ENCODE measurements at regions not wholly inside any gene's neighbourhood (a gene's known extent, or its start where the extent isn't known, plus 50 kb on each side); places are given as distances from the start of the nearest gene placed in this dataset.
A peak's percentile ranks its signal among the peaks of the same experiment; 100 is the strongest.
"Not testable (repeated sequence)": the region's sequence is repeated elsewhere in the genome, so short reads cannot be mapped to it uniquely, and the experiment has no call there.

GRCh38 chr17:51402899-51403298 is 142.6 kb downstream of the UTP18 start:
- Mint-ChIP-seq H3K4me1 (ENCODE audit: low read depth) (no peaks in the 10 kb centered on the region), H3K36me3 (ENCODE audit: low read depth) (no peaks in the 10 kb centered on the region), H3K4me3 (no peak overlapping the region), H3K27me3 (ENCODE audit: low read depth) (peaks cover 4% of the 10 kb centered on the region), H3K9me3 (no peaks in the 10 kb centered on the region), H3K27ac (no peak overlapping the region)

- Mint-ChIP-seq H3K27me3 (ENCODE audit: low read depth) (peaks cover 21% of the 10 kb centered on the region), H3K4me3 (no peak overlapping the region), H3K27ac (no peak overlapping the region), H3K4me1 (ENCODE audit: low read depth) (no peaks in the 10 kb centered on the region), H3K36me3 (ENCODE audit: low read depth) (no peaks in the 10 kb centered on the region), H3K9me3 (no peaks in the 10 kb centered on the region)
These were observed 147.2 kb downstream of the UTP18 start for GRCh38 chr17:51407576-51407975.

GRCh38 chr17:51419476-51419875 is 159.1 kb downstream of the UTP18 start:
- no peak overlapping the region for H3K27ac Mint-ChIP-seq
- peaks cover under 1% of the 10 kb centered on the region for H3K27me3 Mint-ChIP-seq (ENCODE audit: low read depth)
- H3K36me3 Mint-ChIP-seq (ENCODE audit: low read depth): peaks cover 3% of the 10 kb centered on the region
- no peak overlapping the region for H3K4me3 Mint-ChIP-seq
- H3K9me3 Mint-ChIP-seq: no peaks in the 10 kb centered on the region
- peaks cover 21% of the 10 kb centered on the region for H3K4me1 Mint-ChIP-seq (ENCODE audit: low read depth)

GRCh38 chr17:51421525-51421924 is 161.2 kb downstream of the UTP18 start:
- no peaks in the 10 kb centered on the region for H3K9me3 Mint-ChIP-seq
- H3K4me1 Mint-ChIP-seq (ENCODE audit: low read depth): peaks cover 24% of the 10 kb centered on the region
- H3K27ac Mint-ChIP-seq: no peak overlapping the region
- H3K27me3 Mint-ChIP-seq (ENCODE audit: low read depth): no peaks in the 10 kb centered on the region
- H3K4me3 Mint-ChIP-seq: no peak overlapping the region
- peaks cover 3% of the 10 kb centered on the region for H3K36me3 Mint-ChIP-seq (ENCODE audit: low read depth)

- Mint-ChIP-seq H3K4me1 (ENCODE audit: low read depth) (peaks cover 30% of the 10 kb centered on the region), H3K9me3 (no peaks in the 10 kb centered on the region), H3K4me3 (no peak overlapping the region), H3K36me3 (ENCODE audit: low read depth) (peaks cover 4% of the 10 kb centered on the region), H3K27me3 (ENCODE audit: low read depth) (no peaks in the 10 kb centered on the region), H3K27ac (peak overlapping the region; percentile 27)
These were observed 162.3 kb downstream of the UTP18 start for GRCh38 chr17:51422634-51423033.

GRCh38 chr17:51423421-51424160 is 163.2 kb downstream of the UTP18 start:
- peaks cover 6% of the 10 kb centered on the region for H3K36me3 Mint-ChIP-seq (ENCODE audit: low read depth)
- H3K4me1 Mint-ChIP-seq (ENCODE audit: low read depth): peaks cover 34% of the 10 kb centered on the region
- no peak overlapping the region for H3K27ac Mint-ChIP-seq
- no peaks in the 10 kb centered on the region for H3K27me3 Mint-ChIP-seq (ENCODE audit: low read depth)
- H3K4me3 Mint-ChIP-seq: no peak overlapping the region
- H3K9me3 Mint-ChIP-seq: no peaks in the 10 kb centered on the region

GRCh38 chr17:51425773-51426172 is 165.4 kb downstream of the UTP18 start:
- Mint-ChIP-seq H3K27ac (no peak overlapping the region), H3K36me3 (ENCODE audit: low read depth) (peaks cover 10% of the 10 kb centered on the region), H3K27me3 (ENCODE audit: low read depth) (no peaks in the 10 kb centered on the region), H3K4me1 (ENCODE audit: low read depth) (peaks cover 51% of the 10 kb centered on the region), H3K9me3 (no peaks in the 10 kb centered on the region), H3K4me3 (no peak overlapping the region)

GRCh38 chr17:51427323-51427811 is 167.0 kb downstream of the UTP18 start:
- H3K27me3 Mint-ChIP-seq (ENCODE audit: low read depth): no peaks in the 10 kb centered on the region
- no peaks in the 10 kb centered on the region for H3K9me3 Mint-ChIP-seq
- H3K36me3 Mint-ChIP-seq (ENCODE audit: low read depth): peaks cover 10% of the 10 kb centered on the region
- H3K4me1 Mint-ChIP-seq (ENCODE audit: low read depth): peaks cover 56% of the 10 kb centered on the region
- peak overlapping the region; percentile 61 for H3K4me3 Mint-ChIP-seq
- peak overlapping the region; percentile 92 for H3K27ac Mint-ChIP-seq

- Mint-ChIP-seq H3K27ac (peak overlapping the region; percentile 92), H3K4me1 (ENCODE audit: low read depth) (peaks cover 51% of the 10 kb centered on the region), H3K36me3 (ENCODE audit: low read depth) (peaks cover 10% of the 10 kb centered on the region), H3K4me3 (peak overlapping the region; percentile 61), H3K27me3 (ENCODE audit: low read depth) (no peaks in the 10 kb centered on the region), H3K9me3 (no peaks in the 10 kb centered on the region)
These were observed 167.5 kb downstream of the UTP18 start for GRCh38 chr17:51427856-51428255.

- peaks cover 51% of the 10 kb centered on the region for H3K4me1 Mint-ChIP-seq (ENCODE audit: low read depth)
- H3K36me3 Mint-ChIP-seq (ENCODE audit: low read depth): peaks cover 7% of the 10 kb centered on the region
- peak overlapping the region; percentile 15 for H3K4me3 Mint-ChIP-seq
- H3K27ac Mint-ChIP-seq: peak overlapping the region; percentile 92
- H3K27me3 Mint-ChIP-seq (ENCODE audit: low read depth): no peaks in the 10 kb centered on the region
- H3K9me3 Mint-ChIP-seq: no peaks in the 10 kb centered on the region
These were observed 168.5 kb downstream of the UTP18 start for GRCh38 chr17:51428668-51429495.

- not testable (repeated sequence) for H3K27me3 Mint-ChIP-seq (ENCODE audit: low read depth); H3K36me3 Mint-ChIP-seq (ENCODE audit: low read depth); H3K9me3 Mint-ChIP-seq
- Mint-ChIP-seq H3K4me3 (peak overlapping the region; percentile 12), H3K4me1 (ENCODE audit: low read depth) (peaks cover 59% of the 10 kb centered on the region), H3K27ac (peak overlapping the region; percentile 76)
These were observed 169.6 kb downstream of the UTP18 start for GRCh38 chr17:51429938-51430337.

- Mint-ChIP-seq H3K4me1 (ENCODE audit: low read depth) (peaks cover 64% of the 10 kb centered on the region), H3K9me3 (no peaks in the 10 kb centered on the region), H3K4me3 (no peak overlapping the region), H3K27ac (peak overlapping the region; percentile 76), H3K27me3 (ENCODE audit: low read depth) (no peaks in the 10 kb centered on the region), H3K36me3 (ENCODE audit: low read depth) (peaks cover 7% of the 10 kb centered on the region)
These were observed 170.2 kb downstream of the UTP18 start for GRCh38 chr17:51430591-51430990.

- no peaks in the 10 kb centered on the region for H3K27me3 Mint-ChIP-seq (ENCODE audit: low read depth)
- no peak overlapping the region for H3K4me3 Mint-ChIP-seq
- peaks cover 46% of the 10 kb centered on the region for H3K4me1 Mint-ChIP-seq (ENCODE audit: low read depth)
- H3K27ac Mint-ChIP-seq: peak overlapping the region; percentile 72
- peaks cover 3% of the 10 kb centered on the region for H3K36me3 Mint-ChIP-seq (ENCODE audit: low read depth)
- H3K9me3 Mint-ChIP-seq: no peaks in the 10 kb centered on the region
These were observed 174.3 kb downstream of the UTP18 start for GRCh38 chr17:51434434-51435170.

GRCh38 chr17:51435171-51435552 is 174.8 kb downstream of the UTP18 start:
- peaks cover 42% of the 10 kb centered on the region for H3K4me1 Mint-ChIP-seq (ENCODE audit: low read depth)
- no peaks in the 10 kb centered on the region for H3K36me3 Mint-ChIP-seq (ENCODE audit: low read depth)
- H3K27ac Mint-ChIP-seq: peak overlapping the region; percentile 72
- H3K4me3 Mint-ChIP-seq: peak overlapping the region; percentile 18
- no peaks in the 10 kb centered on the region for H3K27me3 Mint-ChIP-seq (ENCODE audit: low read depth)
- H3K9me3 Mint-ChIP-seq: no peaks in the 10 kb centered on the region

Measured in T-helper 1 cell treated with Interleukin-12 subunit alpha and Interleukin-12 subunit beta and Interleukin-4 antibody, amounts not matched to agents 30 μg/mL and 1 μg/mL, for 36 hours (primary cell).